RWPE2 (cell line): ENCODE measurements at regions not wholly inside any gene's neighbourhood (a gene's known extent, or its start where the extent isn't known, plus 50 kb on each side); places are given as distances from the start of the nearest gene placed in this dataset.

Source experiments
- ATAC-seq: fragments of 200-7000 bp; cut with Tn5 transposase; 3 replicates; pipeline ENCODE4 v1.9.1; 2021; ENCODE audit warnings: low read depth
- DNase-seq: peaks from one replicate; pipeline ENCODE4 v3.0.0-alpha.2; 2020; ENCODE audit warnings: low spot score
- H3K27ac ChIP-seq: fragments of 450-650 bp; 2 replicates; pipeline ENCODE4 v1.5.1; 2017; ENCODE audit warnings: mild to moderate bottlenecking; ENCODE audit not compliant: poor library complexity, severe bottlenecking
- H3K27me3 ChIP-seq: fragments of 250-450 bp; sonication (Bioruptor Pico); 2 replicates; pipeline ENCODE4 v1.5.1; 2021; ENCODE audit warnings: mild to moderate bottlenecking, moderate library complexity; ENCODE audit not compliant: insufficient read depth, poor library complexity, severe bottlenecking
- H3K36me3 ChIP-seq: fragments of 250-450 bp; sonication (Bioruptor Pico); 2 replicates; pipeline ENCODE4 v1.5.1; 2020; ENCODE audit warnings: low read depth, mild to moderate bottlenecking, moderate library complexity
- H3K4me1 ChIP-seq: fragments of 250-450 bp; sonication (Bioruptor Pico); 2 replicates; pipeline ENCODE4 v1.5.1; 2021; ENCODE audit warnings: mild to moderate bottlenecking, moderate library complexity; ENCODE audit not compliant: insufficient read depth, poor library complexity, severe bottlenecking
- H3K4me3 ChIP-seq: fragments of 250-450 bp; sonication (Bioruptor Pico); 2 replicates; pipeline ENCODE4 v1.5.1; 2021; ENCODE audit warnings: mild to moderate bottlenecking, moderate library complexity; ENCODE audit not compliant: severe bottlenecking
- H3K9me3 ChIP-seq: fragments of 250-450 bp; sonication (Bioruptor Pico); 2 replicates; pipeline ENCODE4 v1.5.1; 2021; ENCODE audit warnings: mild to moderate bottlenecking, moderate library complexity; ENCODE audit not compliant: severe bottlenecking
- CTCF ChIP-seq: fragments of 450-650 bp; IDR thresholded peaks from one replicate; pipeline ENCODE4 v1.5.1; 2017; ENCODE audit warnings: mild to moderate bottlenecking, moderate library complexity; ENCODE audit not compliant: poor library complexity, severe bottlenecking

- ATAC-seq (no peak), DNase-seq (no peak)
- no peaks in the 10 kb centered on the region for H3K36me3 ChIP-seq
- no peaks in the 10 kb centered on the region for H3K4me1 ChIP-seq
- no peaks in the 10 kb centered on the region for H3K27me3 ChIP-seq
- no peak overlapping the region for H3K4me3 ChIP-seq
- TF ChIP-seq CTCF, result no peak
- no peaks in the 10 kb centered on the region for H3K9me3 ChIP-seq
- H3K27ac ChIP-seq, result no peak overlapping the region
These were observed 58.0 kb downstream of the ARL6IP4 start for GRCh38 chr12:123038486-123038885.

- ATAC-seq, result no peak
- TF ChIP-seq CTCF, result no peak
- H3K4me1 ChIP-seq, result no peaks in the 10 kb centered on the region
- no peaks in the 10 kb centered on the region for H3K9me3 ChIP-seq
- H3K27ac ChIP-seq, result no peak overlapping the region
- no peaks in the 10 kb centered on the region for H3K36me3 ChIP-seq
- no peaks in the 10 kb centered on the region for H3K27me3 ChIP-seq
- H3K4me3 ChIP-seq, result no peak overlapping the region
- no peak for DNase-seq
These were observed 57.3 kb downstream of the ARL6IP4 start for GRCh38 chr12:123037791-123038190.

- Histone ChIP-seq H3K9me3 (no peaks in the 10 kb centered on the region), H3K4me1 (no peaks in the 10 kb centered on the region), H3K27ac (no peak overlapping the region), H3K27me3 (no peaks in the 10 kb centered on the region), H3K36me3 (no peaks in the 10 kb centered on the region), H3K4me3 (no peak overlapping the region)
- DNase-seq (no peak), ATAC-seq (no peak)
- no peak for TF ChIP-seq CTCF
These were observed 56.2 kb downstream of the ARL6IP4 start for GRCh38 chr12:123036466-123037285.

GRCh38 chr12:123035841-123036240, 55.4 kb downstream of the ARL6IP4 start:
- H3K27me3 ChIP-seq, result no peaks in the 10 kb centered on the region
- H3K27ac ChIP-seq, result no peak overlapping the region
- H3K36me3 ChIP-seq, result no peaks in the 10 kb centered on the region
- DNase-seq (no peak), ATAC-seq (no peak)
- no peaks in the 10 kb centered on the region for H3K4me1 ChIP-seq
- no peaks in the 10 kb centered on the region for H3K9me3 ChIP-seq
- TF ChIP-seq CTCF, result no peak
- no peak overlapping the region for H3K4me3 ChIP-seq

DNA sequence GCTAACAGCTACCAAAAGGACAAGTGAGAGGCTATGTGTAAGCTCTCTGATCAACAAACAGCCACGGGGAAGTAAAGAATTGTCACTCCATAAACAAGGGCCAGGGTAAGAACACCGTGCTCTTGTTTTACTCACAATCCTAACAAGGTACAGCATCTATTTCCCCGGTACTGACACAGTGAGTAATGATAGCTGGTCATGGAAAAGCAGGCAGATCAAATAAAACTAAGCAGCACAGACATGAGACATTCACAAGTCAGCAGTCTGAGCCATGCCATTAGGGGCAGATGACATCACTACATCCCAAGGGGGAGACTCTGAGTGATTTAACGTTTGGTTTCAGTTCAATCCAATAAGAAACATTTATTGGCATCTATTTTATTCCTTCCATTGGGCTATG, 54.4 kb downstream of the ARL6IP4 start:
- Histone ChIP-seq H3K4me1 (no peaks in the 10 kb centered on the region), H3K27ac (no peak overlapping the region), H3K36me3 (no peaks in the 10 kb centered on the region), H3K4me3 (no peak overlapping the region), H3K27me3 (no peaks in the 10 kb centered on the region), H3K9me3 (no peaks in the 10 kb centered on the region)
- peak; percentile 66 for ATAC-seq
- no peak for TF ChIP-seq CTCF
- no peak for DNase-seq
